Psoas muscle (tissue), 7 donors: ENCODE measurements at regions not wholly inside any gene's neighbourhood (a gene's known extent, or its start where the extent isn't known, plus 50 kb on each side); places are given as distances from the start of the nearest gene placed in this dataset.

Experiments used
- ATAC-seq, 4 donors: fragments of 200-7000 bp; cut with Tn5 transposase; one replicate each; pipeline ENCODE4 v1.9.1; 2020; ENCODE audit warnings: moderate library complexity in 3 of 4, mild to moderate bottlenecking in 2 of 4
- DNase-seq, 2 donors: peaks; one replicate each; pipeline ENCODE4 v3.0.0-alpha.2; 2020
- H3K27ac ChIP-seq: fragments of 200-600 bp; one replicate; pipeline ENCODE4 v1.8.0; 2022
- H3K27me3 ChIP-seq, 3 donors: fragments of 200-600 bp in 1 of 3; one replicate each; pipeline versions ENCODE4 v1.6.1 to v1.8.0; 2013 to 2022; ENCODE audit warnings: low read length in 2 of 3, mild to moderate bottlenecking in 2 of 3, moderate library complexity in 1 of 3; ENCODE audit not compliant: insufficient read depth in 3 of 3
- H3K36me3 ChIP-seq, 2 donors: fragments of 200-600 bp in 1 of 2; one replicate each; pipeline versions ENCODE4 v1.6.1 to v1.8.0; 2013 to 2022; ENCODE audit warnings: low read depth in 1 of 2, mild to moderate bottlenecking in 1 of 2, moderate library complexity in 1 of 2; ENCODE audit not compliant: insufficient read depth in 1 of 2
- H3K4me1 ChIP-seq: fragments of 200-600 bp; one replicate; pipeline ENCODE4 v1.8.0; 2022
- H3K4me3 ChIP-seq: fragments of 200-600 bp; one replicate; pipeline ENCODE4 v1.8.0; 2022; ENCODE audit warnings: mild to moderate bottlenecking
- H3K9me3 ChIP-seq: fragments of 200-600 bp; one replicate; pipeline ENCODE4 v1.8.0; 2022
- CTCF ChIP-seq: fragments of 200-600 bp; IDR thresholded peaks from one replicate; pipeline ENCODE4 v1.8.0; 2022; ENCODE audit warnings: antibody characterized with exemption
- WGBS, 3 donors: extraction: QIAGEN DNeasy Blood & Tissue Kit; methylation state at CpG; one replicate each; pipeline versions ENCODE4 v1.1.6 to v1.1.7; 2013; 5-methylcytosine and 5-hydroxymethylcytosine counted together
- intact Hi-C, 2 donors: fragments of 100-400 bp; cut with DNase I; formaldehyde crosslinking; loops; one replicate each; pipeline versions ENCODE4 v1.11.0 to v1.14.2; 2022
- donor health status: healthy with polysubstance abuse.
- donor health status: DM: no; HTN: no; CAD: no; lungs with moderate emphysema.
- donor health status: Bipolar disorder and iron deficiency.
- donor health status: healthy.
- donor health status: DM: yes; HTN: yes; CAD: no.
- donor health status: DM: no; HTN: no; CAD: no.
- donor health status: DM: yes; HTN: yes; CAD: no.

- H3K4me1 ChIP-seq: no peaks in the 10 kb centered on the region
- no peak for DNase-seq
- no peak overlapping the region for H3K27ac ChIP-seq
- no peak for ATAC-seq
- H3K4me3 ChIP-seq: no peak overlapping the region
- H3K9me3 ChIP-seq: no peaks in the 10 kb centered on the region
- no peaks in the 10 kb centered on the region for H3K27me3 ChIP-seq
- no peak for TF ChIP-seq CTCF
- no peaks in the 10 kb centered on the region for H3K36me3 ChIP-seq
- intact Hi-C loops: no loop called here
These were observed 308.6 kb upstream of the CNR1 start for GRCh38 chr6:88474720-88475119.

GRCh38 chr6:88473589-88473988, 307.4 kb upstream of the CNR1 start:
- DNase-seq: no peak
- no peak overlapping the region for H3K27ac ChIP-seq
- no peak overlapping the region for H3K4me3 ChIP-seq
- no peaks in the 10 kb centered on the region for H3K9me3 ChIP-seq
- intact Hi-C loops: no loop called here
- TF ChIP-seq CTCF: no peak
- no peak for ATAC-seq
- no peaks in the 10 kb centered on the region for H3K36me3 ChIP-seq
- H3K4me1 ChIP-seq: no peaks in the 10 kb centered on the region
- no peaks in the 10 kb centered on the region for H3K27me3 ChIP-seq
- WGBS, 3 donors: 37 to 53% (median 49%) methylated on average over 2 of the region's 2 CpGs

- TF ChIP-seq CTCF: no peak
- Histone ChIP-seq H3K4me3 (no peak overlapping the region), H3K27ac (no peak overlapping the region), H3K27me3 (no peaks in the 10 kb centered on the region), H3K9me3 (no peaks in the 10 kb centered on the region), H3K36me3 (no peaks in the 10 kb centered on the region), H3K4me1 (no peaks in the 10 kb centered on the region)
- ATAC-seq: no peak
- DNase-seq: no peak
- 47 to 52% (median 52%) methylated on average over 11 of the region's 11 CpGs for WGBS, 3 donors
- intact Hi-C loops: no loop called here
These were observed 306.8 kb upstream of the CNR1 start for GRCh38 chr6:88472851-88473525.

- 57 to 60% (median 60%) methylated on average over 1 of the region's 1 CpG for WGBS, 3 donors
- TF ChIP-seq CTCF: no peak
These were observed 293.5 kb upstream of the CNR1 start for GRCh38 chr6:88459643-88460042.

GRCh38 chr6:88459189-88459588, 293.0 kb upstream of the CNR1 start:
- WGBS, 3 donors: 89 to 92% (median 89%) methylated on average over 1 of the region's 1 CpG
- no peak for ATAC-seq
- intact Hi-C loops: no loop called here
- Histone ChIP-seq H3K36me3 (no peaks in the 10 kb centered on the region), H3K4me1 (no peaks in the 10 kb centered on the region), H3K27me3 (no peaks in the 10 kb centered on the region), H3K4me3 (no peak overlapping the region), H3K27ac (no peak overlapping the region), H3K9me3 (no peaks in the 10 kb centered on the region)
- no peak for TF ChIP-seq CTCF
- no peak for DNase-seq

More at GRCh38 chr6:88459643-88460042, 293.5 kb upstream of the CNR1 start:
- no peak for DNase-seq
- ATAC-seq: no peak
- H3K27ac ChIP-seq: no peak overlapping the region
- intact Hi-C loops: no loop called here
- no peaks in the 10 kb centered on the region for H3K4me1 ChIP-seq
- H3K4me3 ChIP-seq: no peak overlapping the region
- H3K27me3 ChIP-seq: no peaks in the 10 kb centered on the region
- H3K36me3 ChIP-seq: no peaks in the 10 kb centered on the region
- H3K9me3 ChIP-seq: no peaks in the 10 kb centered on the region
